GM23248 (cell line): ENCODE measurements at regions not wholly inside any gene's neighbourhood (a gene's known extent, or its start where the extent isn't known, plus 50 kb on each side); places are given as distances from the start of the nearest gene placed in this dataset.

Source experiments
- EZH2 ChIP-seq: fragments of 200-600 bp; sonication (generic); IDR thresholded peaks from 2 replicates; pipeline ENCODE4 v1.6.1; 2018; ENCODE audit warnings: antibody characterized with exemption, mild to moderate bottlenecking; ENCODE audit not compliant: insufficient read depth, poor library complexity, severe bottlenecking
- EZH2phosphoT487 ChIP-seq: fragments of 200-600 bp; sonication (generic); IDR thresholded peaks from 2 replicates; pipeline ENCODE4 v1.6.1; 2018; ENCODE audit warnings: antibody characterized with exemption, moderate library complexity, mild to moderate bottlenecking, low read depth; ENCODE audit not compliant: insufficient read depth

- TF ChIP-seq EZH2, result no peak
- TF ChIP-seq EZH2phosphoT487, result no peak
Measured at GRCh38 chr9:81404931-81405598, 284.3 kb downstream of the TLE1 start.
